ENCODE measurements at regions not wholly inside any gene's neighbourhood (a gene's known extent, or its start where the extent isn't known, plus 50 kb on each side); places are given as distances from the start of the nearest gene placed in this dataset.

DNA sequence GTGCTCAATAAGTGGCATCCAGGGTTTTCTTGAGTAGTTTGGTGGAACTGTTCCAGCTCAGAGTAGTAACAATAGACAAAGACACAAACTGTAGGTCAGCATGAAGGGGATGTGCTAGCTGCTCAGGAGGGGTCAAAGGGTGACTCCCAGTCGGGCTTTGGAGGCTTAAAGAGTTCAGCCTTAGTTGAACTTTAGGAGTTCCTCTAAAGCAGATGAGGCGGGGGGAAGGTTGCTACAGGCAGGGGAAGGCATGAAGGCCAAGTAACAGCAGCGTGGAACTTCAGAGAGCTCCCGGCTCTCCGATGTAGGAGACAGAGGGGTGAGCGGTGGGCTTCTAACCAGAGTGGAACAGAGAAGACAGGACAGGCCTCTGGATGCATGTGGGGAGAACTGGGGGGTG lies 115.5 kb upstream of the CD93 start:
- intact Hi-C loops (cut with DNase I): no loop called here

DNA sequence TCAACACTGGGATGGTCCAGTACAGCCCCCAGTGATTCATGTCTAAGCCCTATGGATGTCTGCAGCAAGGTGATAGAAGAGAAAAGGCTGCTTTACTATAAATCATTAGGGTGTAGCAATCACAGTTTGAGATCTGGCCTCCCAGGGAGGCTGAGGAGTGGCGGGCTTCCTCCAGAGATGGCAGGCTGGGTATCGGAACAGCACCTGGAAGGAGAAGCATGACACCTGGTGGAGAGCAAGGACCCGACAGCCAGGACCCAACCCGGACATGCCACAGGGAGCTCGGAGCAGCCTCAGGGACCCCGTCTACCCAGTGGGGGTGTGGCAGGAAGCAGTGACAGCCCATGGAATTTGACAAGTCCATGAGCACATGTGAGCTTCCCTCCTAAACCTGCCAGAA lies 114.8 kb upstream of the CD93 start:
- Histone ChIP-seq H3K9me3 (no peaks in the 10 kb centered on the region), H3K27me3 (no peaks in the 10 kb centered on the region), H3K36me3 (no peaks in the 10 kb centered on the region), H3K27ac (no peak overlapping the region), H3K4me1 (peaks cover 0 to 6% of the 10 kb centered on the region in 2 donors), H3K4me3 (no peak overlapping the region)
- intact Hi-C loops (cut with DNase I): no loop called here
- DNase-seq (peak in 2 of 4 donors; percentile 39 to 48), ATAC-seq (peak; percentile 93)
- TF ChIP-seq, protein P1, sequence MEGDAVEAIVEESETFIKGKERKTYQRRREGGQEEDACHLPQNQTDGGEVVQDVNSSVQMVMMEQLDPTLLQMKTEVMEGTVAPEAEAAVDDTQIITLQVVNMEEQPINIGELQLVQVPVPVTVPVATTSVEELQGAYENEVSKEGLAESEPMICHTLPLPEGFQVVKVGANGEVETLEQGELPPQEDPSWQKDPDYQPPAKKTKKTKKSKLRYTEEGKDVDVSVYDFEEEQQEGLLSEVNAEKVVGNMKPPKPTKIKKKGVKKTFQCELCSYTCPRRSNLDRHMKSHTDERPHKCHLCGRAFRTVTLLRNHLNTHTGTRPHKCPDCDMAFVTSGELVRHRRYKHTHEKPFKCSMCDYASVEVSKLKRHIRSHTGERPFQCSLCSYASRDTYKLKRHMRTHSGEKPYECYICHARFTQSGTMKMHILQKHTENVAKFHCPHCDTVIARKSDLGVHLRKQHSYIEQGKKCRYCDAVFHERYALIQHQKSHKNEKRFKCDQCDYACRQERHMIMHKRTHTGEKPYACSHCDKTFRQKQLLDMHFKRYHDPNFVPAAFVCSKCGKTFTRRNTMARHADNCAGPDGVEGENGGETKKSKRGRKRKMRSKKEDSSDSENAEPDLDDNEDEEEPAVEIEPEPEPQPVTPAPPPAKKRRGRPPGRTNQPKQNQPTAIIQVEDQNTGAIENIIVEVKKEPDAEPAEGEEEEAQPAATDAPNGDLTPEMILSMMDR (IDR thresholded peaks at IDR 0.05): peak; percentile 23 to 51

More for the DNA sequence above, 115.5 kb upstream of the CD93 start:
- H3K27me3 ChIP-seq: no peaks in the 10 kb centered on the region
- no peak overlapping the region for H3K27ac ChIP-seq
- H3K4me3 ChIP-seq: no peak overlapping the region
- H3K9me3 ChIP-seq: no peaks in the 10 kb centered on the region
- H3K36me3 ChIP-seq: no peaks in the 10 kb centered on the region
- ATAC-seq (no peak), DNase-seq (no peak)
- H3K4me1 ChIP-seq: peaks cover 0 to 10% of the 10 kb centered on the region in 2 donors
- TF ChIP-seq, protein P1 (IDR thresholded peaks at IDR 0.05): no peak

DNA sequence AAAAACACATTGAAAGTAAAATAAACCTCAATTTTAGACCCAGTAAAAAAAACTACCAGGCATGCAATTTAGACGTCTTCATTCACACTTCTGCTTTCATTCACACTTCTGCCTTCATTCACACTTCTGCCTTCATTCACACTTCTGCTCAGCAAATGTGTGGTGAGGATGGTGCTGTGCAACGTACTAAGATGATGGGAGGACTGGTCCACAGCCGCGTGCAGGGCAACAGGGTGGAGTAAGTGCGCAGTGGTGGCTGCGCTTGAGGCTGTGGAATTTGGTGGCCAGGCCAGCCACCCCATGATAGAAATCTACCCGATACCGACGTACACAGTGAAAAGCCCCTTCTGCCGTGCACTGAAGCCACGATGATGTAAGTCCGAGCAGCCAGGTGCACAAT lies 114.3 kb upstream of the CD93 start:
- intact Hi-C loops (cut with DNase I): no loop called here

DNA sequence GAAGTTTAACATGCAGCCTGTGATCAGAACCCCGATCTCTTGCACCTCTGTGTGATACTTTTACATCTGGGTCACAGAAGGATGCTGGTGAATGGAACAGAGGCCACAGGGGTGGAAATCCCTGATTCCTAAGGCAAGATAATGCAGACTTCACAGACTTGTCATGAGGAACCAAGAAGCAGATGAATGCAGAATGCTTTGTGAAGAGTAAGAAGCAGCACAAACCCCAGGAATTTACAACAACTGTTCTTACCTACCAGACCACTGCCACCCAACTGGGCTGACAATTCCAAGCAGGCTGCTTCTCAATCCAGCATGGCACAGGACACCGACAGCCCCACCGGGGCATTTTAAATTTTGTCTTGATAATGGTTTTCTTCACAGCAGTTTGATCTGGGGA lies 113.2 kb upstream of the CD93 start:
- intact Hi-C loops (cut with DNase I): no loop called here
- H3K27ac ChIP-seq: no peak overlapping the region
- no peaks in the 10 kb centered on the region for H3K36me3 ChIP-seq
- DNase-seq: no peak
- ATAC-seq: no peak
- TF ChIP-seq, protein P1 (IDR thresholded peaks at IDR 0.05): no peak
- no peaks in the 10 kb centered on the region for H3K9me3 ChIP-seq
- H3K27me3 ChIP-seq: no peaks in the 10 kb centered on the region
- peaks cover 0 to 1% of the 10 kb centered on the region in 2 donors for H3K4me1 ChIP-seq
- no peak overlapping the region for H3K4me3 ChIP-seq

More for the DNA sequence above, 114.3 kb upstream of the CD93 start:
- TF ChIP-seq, protein P1 (IDR thresholded peaks at IDR 0.05): no peak
- H3K27ac ChIP-seq: no peak overlapping the region
- ATAC-seq (peak; percentile 27), DNase-seq (no peak)
- H3K36me3 ChIP-seq: no peaks in the 10 kb centered on the region
- no peaks in the 10 kb centered on the region for H3K27me3 ChIP-seq
- H3K4me3 ChIP-seq: no peak overlapping the region
- peaks cover 0 to 1% of the 10 kb centered on the region in 2 donors for H3K4me1 ChIP-seq
- no peaks in the 10 kb centered on the region for H3K9me3 ChIP-seq

DNA sequence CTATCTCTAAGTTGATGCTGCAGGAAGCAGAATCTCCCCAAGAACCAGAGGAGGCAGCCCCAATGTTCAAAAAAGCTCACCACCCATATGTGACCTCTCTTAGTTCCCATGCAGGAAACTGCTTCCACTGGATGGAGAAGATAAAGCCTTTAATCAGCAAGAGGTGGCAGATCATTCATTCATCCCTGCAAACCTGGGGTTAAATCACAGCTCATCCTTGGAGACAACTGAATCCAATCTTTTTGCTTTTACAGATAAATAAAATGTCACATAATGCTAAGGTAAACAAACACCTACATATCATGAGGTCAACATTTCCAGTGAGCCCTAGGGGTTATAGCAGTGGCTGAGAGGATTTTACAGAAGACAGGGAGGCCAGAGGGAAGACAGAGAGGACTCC lies 112.7 kb upstream of the CD93 start:
- no peak overlapping the region for H3K4me3 ChIP-seq
- no peaks in the 10 kb centered on the region for H3K27me3 ChIP-seq
- intact Hi-C loops (cut with DNase I): no loop called here
- DNase-seq: no peak
- H3K27ac ChIP-seq: no peak overlapping the region
- H3K9me3 ChIP-seq: no peaks in the 10 kb centered on the region
- H3K4me1 ChIP-seq: peaks cover 0 to 4% of the 10 kb centered on the region in 2 donors
- TF ChIP-seq, protein P1 (IDR thresholded peaks at IDR 0.05): no peak
- no peak for ATAC-seq
- H3K36me3 ChIP-seq: no peaks in the 10 kb centered on the region
